OCI-LY3 (cell line): ENCODE measurements at regions not wholly inside any gene's neighbourhood (a gene's known extent, or its start where the extent isn't known, plus 50 kb on each side); places are given as distances from the start of the nearest gene placed in this dataset.

Experiments used
- CTCF ChIP-seq: fragments of 200-600, 300-600 bp; sonication (generic); IDR thresholded peaks from 2 replicates; pipeline ENCODE4 v1.5.1; 2014; ENCODE audit warnings: antibody characterized with exemption, low read length, low read depth
- EZH2phosphoT487 ChIP-seq: fragments of 200-600 bp; shearing (Covaris generic); IDR thresholded peaks from 2 replicates; pipeline ENCODE4 v1.6.1; 2018; ENCODE audit warnings: antibody characterized with exemption, mixed run types, low read depth

GRCh38 chr11:106447631-106448191 is 370.2 kb downstream of the AASDHPPT start:
- no peak for TF ChIP-seq CTCF
- TF ChIP-seq EZH2phosphoT487, result no peak
